CD1c-positive myeloid dendritic cell (primary cell): ENCODE measurements at regions not wholly inside any gene's neighbourhood (a gene's known extent, or its start where the extent isn't known, plus 50 kb on each side); places are given as distances from the start of the nearest gene placed in this dataset.
A peak's percentile ranks its signal among the peaks of the same experiment; 100 is the strongest.

ENCODE experiments used
- DNase-seq: peaks from one replicate; pipeline ENCODE4 v3.0.0-alpha.2; 2016; ENCODE audit errors: extremely low spot score

DNA sequence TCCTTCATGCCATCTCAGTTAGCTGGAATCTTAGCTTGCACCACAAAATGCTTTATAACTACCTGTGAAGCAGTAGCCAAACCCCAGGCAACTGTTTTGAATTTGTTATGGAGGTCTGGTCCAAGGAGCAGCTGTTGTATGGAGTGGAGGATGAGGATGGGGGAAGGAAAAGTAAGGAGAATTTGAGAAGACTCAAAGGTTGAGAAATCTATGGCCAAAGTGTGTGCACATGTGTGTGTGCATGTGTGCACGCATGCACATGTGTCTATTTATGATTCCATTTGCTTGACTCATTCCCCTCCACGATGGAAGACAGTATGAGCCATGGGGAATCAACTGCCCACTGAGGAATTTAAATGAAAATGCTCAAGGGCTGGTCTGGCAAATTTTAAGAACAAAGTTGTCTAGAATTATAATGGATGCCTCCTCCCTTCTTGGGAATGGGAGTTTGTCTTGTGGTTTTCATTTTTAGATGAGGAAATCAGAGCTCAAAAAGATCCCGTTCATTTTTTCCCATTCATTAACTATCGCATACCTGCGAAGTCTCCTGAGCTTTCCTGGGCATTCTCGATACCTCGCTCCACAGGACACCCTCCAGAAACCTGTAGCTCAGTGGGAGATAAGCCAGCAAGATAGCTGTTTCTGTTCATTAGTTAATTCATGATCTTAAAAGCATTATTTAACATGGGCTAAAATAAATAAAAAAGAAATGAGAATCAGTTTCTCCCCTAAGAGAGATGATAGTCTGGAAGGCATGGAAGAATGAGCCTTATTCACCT lies 152.3 kb upstream of the NEDD9 start:
- no peak for DNase-seq

DNA sequence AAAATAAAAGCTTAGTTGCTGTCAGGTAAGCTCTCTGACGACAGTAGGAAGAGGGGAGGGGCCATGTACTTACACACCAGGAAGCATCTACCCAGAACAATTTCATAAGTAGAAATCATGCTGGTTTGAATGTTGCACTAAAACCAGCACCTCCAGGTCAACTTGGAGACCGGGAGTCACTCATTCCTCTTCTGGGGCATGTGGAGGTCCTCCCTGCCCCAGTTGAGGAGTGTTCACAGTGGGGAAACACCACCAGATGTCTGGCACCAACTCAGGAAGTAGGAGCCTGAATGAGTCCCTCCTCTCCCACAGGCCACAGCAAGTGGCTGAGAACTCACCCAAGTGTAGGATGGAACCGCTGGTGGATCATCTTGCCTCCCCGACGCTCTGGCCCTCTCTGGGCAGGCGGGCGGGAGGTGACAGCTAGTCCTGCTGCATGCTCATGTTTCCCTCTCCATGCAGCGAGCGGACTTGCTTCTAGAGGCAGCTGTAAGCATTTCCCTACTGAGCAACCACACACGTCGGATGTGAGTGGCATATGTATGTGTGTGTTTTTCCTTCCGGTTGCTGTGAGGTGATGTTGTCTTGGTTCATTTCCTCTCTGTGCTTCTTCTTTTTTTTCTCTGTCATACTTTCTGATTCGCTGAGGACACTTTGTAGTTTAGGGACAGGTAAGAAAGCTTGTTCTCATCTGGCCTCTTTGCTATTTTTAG lies 149.5 kb upstream of the NEDD9 start:
- peak; percentile 70 for DNase-seq

DNA sequence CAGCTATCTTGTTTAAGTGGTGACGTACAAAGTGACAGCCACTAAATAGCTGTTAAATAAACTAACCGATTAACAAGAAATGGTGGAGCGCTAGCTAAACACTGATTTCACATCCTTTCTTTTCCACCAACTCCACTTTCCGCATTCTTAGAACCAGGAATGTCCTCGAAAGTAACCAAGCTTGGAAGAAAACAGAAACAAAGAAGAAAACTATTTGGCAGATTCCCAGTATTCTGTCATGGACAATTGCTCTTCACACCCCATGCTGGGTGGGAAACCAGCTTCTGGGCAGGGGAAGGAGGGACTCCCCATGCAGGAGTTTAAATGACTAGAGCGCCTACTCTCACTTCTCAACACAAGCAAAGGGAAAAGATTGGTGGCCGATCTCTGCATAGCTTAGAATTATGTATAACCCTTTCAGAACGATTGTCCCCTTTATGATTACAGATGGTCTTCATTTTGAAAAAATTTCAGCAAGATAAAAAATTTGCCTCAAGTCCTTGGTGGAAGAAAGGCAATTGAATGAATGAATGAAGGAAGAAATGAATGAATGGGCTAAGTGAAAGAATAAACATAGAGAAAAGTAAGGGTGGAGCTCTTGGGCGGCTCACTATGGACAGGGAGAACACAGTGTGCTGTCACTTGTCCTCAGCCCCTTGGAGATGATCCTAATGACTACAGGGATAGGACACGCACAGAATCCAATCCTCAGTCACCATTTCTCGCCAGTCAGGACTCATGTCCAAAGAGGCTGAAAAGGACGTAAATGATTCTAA lies 148.7 kb upstream of the NEDD9 start:
- no peak for DNase-seq

DNA sequence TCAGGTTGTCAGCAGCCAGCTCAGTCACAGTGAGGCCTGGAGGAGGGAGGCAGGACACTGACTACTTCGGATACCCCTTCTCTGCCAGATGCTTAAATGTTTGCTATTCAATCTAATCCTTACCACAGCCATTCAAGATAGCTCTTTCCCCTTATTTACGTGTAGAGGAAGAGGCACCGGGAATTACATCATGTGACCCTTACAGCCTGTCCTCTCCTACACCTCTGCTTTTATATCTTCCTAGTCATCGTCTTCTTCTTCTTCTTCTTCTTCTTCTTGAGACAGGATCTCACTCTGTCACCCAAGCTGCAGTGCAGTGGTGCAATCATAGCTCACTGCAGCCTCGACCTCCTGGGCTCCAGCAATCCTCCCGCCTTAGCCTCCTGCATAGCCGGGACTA lies 148.1 kb upstream of the NEDD9 start:
- no peak for DNase-seq

GRCh38 chr6:11379805-11380204 lies 147.3 kb upstream of the NEDD9 start:
- no peak for DNase-seq

DNA sequence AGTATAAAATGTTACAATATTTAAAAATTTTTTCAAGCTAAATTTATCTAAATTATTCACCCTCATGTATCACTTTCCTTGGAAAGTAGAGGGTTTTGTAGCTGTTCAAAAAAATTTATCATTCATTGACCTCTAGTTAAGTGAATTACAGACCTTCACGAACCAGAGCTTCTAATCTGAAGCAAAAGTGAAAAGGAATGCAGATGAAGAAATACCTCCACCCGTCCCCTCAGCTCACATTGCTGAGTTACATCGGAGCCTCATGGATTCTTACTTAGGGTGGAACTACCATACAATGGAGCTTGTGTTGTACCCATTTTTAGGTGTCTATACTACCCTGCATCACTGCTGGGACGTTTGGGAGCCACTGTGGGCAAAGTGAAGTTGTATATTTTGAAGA lies 146.2 kb upstream of the NEDD9 start:
- no peak for DNase-seq

DNA sequence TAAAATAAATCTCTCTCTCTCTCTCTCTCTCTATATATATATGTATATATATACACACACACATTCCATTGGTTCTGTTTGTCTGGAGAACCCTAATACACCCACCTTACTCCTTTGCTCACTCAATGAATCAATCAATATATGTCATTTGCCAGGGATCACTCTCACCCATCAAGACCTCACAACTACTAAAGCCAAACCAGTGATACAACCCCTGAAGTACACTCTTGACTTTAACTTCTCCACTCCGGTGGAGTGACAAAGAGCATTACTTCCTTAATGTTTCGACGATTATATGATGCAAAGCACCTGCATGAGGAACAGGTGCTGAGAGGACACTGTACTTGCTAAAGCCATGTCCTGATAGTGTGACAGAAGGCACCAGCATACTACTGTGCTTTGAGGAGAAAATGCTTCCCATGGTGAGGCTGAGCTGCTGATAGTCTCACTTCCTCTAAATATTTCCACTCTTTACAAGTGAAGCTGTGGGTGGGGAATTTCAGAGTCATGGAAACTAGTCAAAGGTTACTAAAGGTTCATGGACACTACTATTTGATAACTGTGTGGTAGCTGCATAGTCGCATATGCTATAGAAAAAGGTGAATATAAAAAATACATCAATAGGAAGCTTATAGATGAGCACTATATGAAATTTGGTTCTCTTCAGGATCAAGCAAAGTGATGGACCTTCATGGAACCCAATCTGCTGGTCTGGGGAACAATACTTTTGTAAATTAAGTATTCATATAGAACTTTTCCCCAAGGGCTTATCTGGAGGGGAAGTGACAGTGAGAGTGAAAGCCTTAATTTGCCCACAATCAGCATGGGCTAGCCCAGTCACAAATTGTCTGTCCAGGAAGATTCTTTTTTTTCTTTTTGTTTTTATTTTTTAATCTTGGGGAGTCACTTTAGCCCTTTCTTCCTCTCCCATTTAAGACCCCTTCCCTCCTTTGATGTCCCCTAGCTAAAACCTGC lies 141.9 kb upstream of the NEDD9 start:
- peak; percentile 95 for DNase-seq

DNA sequence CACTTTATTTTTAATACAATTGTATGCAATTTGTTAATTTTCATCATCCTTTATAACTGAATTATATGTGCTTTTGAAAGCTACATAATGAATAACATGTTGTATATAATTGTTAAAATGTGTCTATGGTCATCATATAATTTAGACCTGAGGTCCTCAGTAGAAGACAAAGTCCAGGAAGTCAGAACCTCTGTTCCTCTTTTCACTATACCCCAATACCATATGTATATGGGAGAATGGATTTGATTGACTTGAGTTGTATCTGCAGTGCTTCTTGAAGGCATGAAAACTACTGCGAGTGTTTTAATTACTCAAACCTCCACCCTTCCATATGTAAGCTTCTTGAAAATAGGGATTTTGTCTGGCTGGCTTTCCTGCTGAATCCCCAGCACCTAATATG lies 140.7 kb upstream of the NEDD9 start:
- DNase-seq, result no peak

DNA sequence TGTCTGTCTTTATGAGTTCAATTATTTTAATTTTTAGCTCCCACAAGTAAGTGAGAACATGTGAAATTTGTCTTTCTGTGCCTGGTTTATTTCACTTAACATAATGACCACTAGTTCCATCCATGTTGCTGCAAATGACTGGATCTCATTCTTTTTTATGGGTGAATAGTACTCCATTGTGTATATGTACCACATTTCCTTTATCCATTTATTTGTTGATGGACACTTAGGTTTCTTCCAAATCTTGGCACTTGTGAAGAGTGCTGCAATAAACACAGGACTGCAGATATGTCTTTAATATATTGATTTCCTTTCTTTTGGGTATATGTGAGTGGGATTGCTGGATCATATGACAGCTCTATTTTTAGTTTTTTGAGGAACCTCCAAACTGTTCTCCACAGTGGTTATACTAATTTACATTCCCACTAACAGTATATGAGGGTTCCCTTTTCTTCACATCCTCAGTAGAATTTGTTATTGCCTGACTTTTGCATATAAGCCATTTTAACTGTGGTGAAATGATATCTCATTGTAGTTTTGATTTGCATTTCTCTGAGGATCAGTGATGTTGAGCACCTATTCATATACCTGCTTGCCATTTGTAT lies 139.8 kb upstream of the NEDD9 start:
- peak; percentile 73 for DNase-seq

DNA sequence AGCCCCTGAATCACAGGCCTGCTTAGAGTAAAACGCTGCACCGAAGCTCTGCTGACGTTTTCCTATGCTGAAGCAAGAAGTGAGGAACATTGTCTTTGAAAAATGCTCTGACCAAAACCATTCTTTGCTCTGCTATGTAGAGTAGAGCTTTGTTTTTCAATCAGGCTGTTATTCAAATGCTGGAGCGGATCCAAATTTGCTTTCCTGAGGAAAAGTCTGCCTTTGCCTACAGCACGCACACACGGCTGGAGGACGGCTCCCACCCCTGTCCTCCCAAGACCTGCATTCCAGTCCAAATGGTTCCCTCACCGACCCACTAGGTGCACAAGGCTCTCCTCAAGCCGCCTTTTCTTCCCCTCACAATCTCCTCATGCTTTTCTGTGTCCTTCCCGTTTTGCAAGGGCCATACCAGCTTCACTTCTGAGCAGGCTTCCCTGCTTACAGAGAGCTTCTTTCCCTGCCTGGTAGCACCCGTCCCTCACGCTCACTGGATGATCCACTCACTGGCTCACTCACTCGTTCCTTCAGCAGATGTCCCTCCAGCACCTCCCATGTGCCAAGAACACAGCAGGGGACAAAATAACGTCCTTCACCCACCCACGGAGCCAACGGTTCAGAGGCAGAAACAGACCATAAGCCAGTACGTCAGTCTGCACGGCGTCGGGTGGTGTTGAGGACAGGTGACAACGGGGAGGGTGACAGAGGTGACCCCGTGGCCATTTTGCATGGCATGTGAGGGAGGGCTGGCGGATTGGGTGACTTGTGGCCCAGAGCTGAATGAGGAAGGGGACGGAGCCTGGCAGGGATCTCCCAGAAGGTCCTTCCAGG lies 137.9 kb upstream of the NEDD9 start:
- no peak for DNase-seq

- no peak for DNase-seq
These were observed 136.3 kb upstream of the NEDD9 start for GRCh38 chr6:11368760-11369159.

DNA sequence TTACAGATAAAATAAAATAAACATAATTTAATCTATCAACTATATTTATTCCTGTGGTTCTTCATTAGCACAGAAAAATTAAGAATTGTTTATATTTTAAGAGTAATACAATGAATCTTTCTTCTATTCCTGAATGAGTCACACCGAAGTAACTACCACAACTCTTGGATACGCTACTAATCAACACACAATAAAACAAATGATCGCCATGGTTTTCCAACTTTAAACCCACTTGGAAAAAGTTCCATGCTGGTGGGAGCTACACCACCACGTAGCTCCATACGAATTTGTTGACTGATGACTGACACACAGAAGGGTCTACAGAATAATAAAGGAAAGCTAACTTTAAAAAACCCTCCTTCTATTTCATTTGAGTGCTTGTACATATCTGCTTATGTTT lies 135.8 kb upstream of the NEDD9 start:
- no peak for DNase-seq

DNA sequence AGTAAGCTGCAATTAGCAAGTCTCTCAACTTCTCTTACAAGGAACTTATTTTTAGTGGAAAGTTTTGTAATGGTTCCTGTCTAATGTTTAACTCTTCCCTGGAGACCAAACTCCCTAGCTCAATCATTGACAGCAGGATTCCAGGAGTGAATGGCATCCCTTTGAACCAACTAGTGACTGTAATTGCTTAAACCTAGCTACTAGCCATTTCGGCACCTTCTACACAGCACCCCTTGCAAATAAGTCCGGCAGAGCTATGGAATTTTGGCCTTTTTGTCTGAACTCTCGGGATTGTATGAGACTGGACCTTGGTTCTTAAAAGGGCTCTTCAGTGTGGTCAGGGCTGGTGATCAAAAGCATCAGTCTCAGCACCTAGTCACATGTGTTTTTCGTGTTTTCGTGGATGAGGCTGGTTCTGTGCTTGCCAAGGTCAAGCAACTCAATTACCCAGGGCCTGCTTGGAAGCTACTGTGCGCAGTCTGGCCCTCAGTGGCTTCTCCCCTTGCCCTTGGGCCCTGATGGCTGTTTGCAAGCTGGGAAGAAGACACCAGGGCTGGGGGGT lies 135.3 kb upstream of the NEDD9 start:
- DNase-seq, result no peak

DNA sequence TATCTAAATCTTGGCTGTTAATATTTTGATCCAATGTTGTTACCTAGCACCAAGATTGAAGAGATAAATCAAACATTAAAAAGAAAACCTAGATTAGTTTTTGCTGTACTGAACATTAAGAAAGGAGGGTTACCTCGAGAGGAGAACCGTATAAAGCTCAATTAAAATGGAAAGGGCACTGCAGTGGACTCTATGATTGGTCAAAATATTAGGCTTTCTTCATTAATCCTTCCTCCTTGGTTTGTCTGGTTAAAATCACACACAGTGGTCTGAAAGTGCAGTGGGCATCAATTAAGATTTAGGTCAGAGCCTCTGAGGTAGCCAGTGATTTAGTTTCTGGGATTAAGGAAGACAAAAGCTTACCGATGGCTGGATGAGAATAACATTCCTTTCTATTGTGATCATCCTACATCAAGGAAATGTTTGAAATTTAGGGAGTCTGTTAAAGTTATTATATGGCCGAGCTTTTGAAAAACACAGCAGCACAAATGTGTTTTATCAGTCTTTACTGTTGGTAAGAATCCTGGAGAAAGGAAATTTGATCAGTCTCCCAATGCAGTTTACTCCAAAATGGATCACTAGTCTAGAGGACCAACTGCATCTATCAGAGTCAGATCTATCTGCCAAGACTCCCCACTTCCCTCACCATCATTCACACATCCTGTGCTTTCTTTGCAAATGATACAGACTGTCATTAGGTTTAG lies 134.6 kb upstream of the NEDD9 start:
- DNase-seq, result no peak

DNA sequence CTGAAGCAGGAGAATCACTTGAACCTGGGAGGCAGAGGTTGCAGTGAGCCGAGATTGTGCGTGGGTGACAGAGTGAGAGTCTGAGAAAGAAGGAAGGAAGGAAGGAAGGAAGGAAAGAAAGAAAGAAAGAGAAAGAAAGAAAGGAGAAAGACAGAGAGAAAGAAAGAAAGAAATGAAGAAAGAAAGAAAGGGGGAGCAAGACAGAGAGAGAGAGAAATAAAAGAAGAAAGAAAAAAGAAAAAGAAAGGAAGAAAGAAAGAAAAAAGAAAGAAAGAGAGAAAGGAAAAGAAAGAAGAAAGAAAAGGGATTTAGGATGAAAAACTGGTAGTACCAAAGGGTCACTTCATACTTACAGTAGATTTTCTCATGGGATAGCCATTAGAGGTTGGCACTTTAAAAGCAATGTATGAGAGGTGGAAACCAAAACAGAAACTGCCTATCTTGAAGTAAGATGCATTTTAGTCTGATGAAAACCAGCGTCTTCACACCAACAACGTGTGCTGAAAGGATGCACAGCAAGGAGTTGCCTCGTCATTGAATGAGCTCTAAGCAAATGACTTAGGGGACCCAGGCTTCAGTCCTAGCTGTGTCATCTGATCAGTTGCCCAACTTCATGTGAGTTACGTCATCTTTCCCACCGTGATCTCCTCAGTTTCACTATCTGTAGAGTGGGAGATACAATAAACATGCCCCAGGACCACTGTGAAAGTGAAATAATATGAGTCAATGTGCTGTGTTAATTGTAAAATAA lies 133.9 kb upstream of the NEDD9 start:
- peak; percentile 51 for DNase-seq

GRCh38 chr6:11364971-11365397 lies 132.5 kb upstream of the NEDD9 start:
- DNase-seq, result no peak

DNA sequence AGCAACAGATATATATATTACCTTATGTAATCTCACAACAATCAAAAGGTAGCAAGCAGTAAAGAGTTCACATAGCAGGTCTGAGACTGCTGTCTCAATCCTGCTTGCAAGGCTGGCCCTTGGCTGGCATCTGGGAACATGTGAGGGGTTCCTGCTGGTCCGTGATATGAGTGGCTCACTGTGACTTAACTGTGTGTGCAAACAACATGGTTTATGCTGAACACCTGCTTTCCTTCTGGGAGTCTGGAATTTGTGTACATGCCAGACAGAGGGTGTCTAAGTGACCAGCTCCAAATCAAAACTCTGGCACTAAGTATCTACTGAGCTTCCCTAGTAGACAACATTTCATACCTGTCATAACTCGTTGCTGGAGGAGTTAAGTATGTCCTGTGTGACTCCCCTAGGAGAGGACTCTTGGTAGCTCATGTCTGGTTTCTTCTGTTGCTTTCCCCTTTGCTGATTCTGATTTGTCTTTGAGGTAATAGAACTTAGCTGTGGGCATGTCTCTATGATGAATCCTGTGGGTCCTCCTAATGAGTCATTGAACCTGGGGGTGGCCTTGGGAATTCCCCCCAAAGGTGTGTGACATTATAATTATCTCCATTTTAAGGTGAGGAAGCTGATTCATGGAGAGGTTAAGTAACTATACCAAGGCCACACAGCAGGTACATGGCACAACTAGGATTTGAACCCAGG lies 131.6 kb upstream of the NEDD9 start:
- DNase-seq, result no peak

GRCh38 chr6:11362564-11362963 lies 130.1 kb upstream of the NEDD9 start:
- no peak for DNase-seq
